ENCODE measurements at regions not wholly inside any gene's neighbourhood (a gene's known extent, or its start where the extent isn't known, plus 50 kb on each side); places are given as distances from the start of the nearest gene placed in this dataset.
"Not testable (repeated sequence)": the region's sequence is repeated elsewhere in the genome, so short reads cannot be mapped to it uniquely, and the experiment has no call there.

DNA sequence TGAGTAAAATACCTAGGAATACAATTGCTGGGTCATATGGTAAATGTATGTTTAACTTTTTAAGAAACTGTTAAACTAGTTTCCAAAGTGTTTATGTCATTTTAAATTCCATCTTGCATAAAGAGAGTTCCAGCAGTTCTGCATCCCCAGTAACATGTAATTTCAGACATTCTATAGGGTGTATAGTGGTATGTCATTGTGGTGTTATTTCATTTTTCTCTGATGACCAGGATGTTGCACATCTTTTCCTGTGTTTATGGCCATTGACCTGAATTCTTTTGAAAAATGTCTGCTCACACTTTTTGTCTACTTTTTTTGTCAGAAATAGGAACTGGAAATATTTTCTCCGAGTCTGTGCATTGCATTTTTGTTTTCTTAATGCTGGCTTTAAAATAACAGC is 128.9 kb downstream of the TMEM200A start:
- no peak for DNase-seq (ENCODE audit: low read depth, low spot score)

- DNase-seq (ENCODE audit: low read depth, low spot score): no peak
Measured at GRCh38 chr6:130500693-130501092, 134.9 kb downstream of the TMEM200A start.

DNA sequence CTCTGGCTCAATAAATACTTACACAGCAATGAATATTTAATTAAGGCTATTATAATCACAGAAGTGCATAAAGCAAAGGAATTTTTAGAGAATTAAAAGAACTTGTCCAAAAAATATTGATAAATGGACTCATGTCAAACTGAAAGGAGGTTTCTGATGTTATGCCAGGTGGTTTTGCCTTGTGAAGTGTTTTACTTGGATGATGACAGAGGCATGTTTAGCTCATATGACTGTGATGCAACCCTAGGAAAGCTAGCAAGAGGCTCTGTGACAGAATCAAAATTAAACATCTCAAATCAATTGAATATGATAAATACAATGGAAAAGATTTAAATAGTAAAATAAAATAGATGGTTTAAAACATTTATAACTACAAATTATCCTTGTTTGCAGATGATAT is 137.3 kb downstream of the TMEM200A start:
- no peak for DNase-seq (ENCODE audit: low read depth, low spot score)

GRCh38 chr6:130505808-130506598 is 140.2 kb downstream of the TMEM200A start:
- no peak for DNase-seq (ENCODE audit: low read depth, low spot score)

DNA sequence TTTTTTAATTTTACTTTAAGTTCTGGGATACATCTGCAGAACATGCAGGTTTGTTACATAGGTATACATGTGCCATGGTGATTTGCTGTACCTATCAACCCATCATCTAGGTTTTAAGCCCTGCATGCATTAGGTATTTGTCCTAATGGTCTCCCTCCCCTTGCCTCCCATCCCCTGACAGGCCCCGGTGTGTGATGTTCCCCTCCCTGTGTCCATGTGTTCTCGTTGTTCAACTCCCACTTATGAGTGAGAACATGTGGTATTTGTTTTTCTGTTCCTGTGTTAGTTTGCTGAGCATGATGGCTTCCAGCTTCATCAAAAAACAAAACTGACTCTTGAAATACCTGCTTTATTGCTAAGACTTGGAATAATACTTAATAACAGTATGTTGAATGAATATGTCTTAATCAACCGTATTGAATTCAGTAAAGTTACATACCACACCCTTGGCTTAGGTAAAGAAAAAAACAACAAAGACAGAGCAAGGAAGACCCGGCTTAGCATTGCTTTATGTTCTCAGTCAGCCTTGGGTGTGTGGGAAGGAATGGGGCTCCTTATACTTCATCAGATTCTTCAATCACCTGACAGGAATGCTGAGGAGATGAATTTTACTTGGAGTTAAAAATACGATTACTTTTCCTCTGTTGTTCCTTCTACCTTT is 141.3 kb downstream of the TMEM200A start:
- DNase-seq (ENCODE audit: low read depth, low spot score): not testable (repeated sequence)

- no peak for DNase-seq (ENCODE audit: low read depth, low spot score)
Measured at GRCh38 chr6:130507666-130508028, 141.8 kb downstream of the TMEM200A start.

GRCh38 chr6:130513770-130514169 is 148.0 kb downstream of the TMEM200A start:
- no peak for DNase-seq (ENCODE audit: low read depth, low spot score)

- no peak for DNase-seq (ENCODE audit: low read depth, low spot score)
Measured at GRCh38 chr6:130514712-130515111, 148.9 kb downstream of the TMEM200A start.

DNA sequence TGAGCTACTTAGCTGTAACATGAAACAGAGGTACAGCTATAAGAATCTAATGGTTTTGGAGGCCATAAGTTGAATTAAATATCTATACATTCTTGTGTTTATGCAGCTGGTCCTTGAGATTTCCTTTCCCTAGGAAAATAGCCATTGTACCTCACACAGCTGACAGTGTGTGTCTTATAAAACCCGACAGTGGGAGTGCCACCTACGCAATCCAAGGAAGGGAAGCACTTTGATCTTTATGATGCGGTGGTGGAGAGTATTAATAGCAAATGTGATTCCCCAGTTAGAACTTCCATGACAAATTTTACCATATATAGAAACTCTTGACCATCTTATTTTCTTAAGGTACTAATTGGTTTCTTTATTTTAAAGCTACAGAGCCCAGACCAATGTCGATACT is 149.5 kb downstream of the TMEM200A start:
- DNase-seq (ENCODE audit: low read depth, low spot score): no peak

- DNase-seq (ENCODE audit: low read depth, low spot score): no peak
Measured at GRCh38 chr6:130516604-130517003, 150.8 kb downstream of the TMEM200A start.

DNA sequence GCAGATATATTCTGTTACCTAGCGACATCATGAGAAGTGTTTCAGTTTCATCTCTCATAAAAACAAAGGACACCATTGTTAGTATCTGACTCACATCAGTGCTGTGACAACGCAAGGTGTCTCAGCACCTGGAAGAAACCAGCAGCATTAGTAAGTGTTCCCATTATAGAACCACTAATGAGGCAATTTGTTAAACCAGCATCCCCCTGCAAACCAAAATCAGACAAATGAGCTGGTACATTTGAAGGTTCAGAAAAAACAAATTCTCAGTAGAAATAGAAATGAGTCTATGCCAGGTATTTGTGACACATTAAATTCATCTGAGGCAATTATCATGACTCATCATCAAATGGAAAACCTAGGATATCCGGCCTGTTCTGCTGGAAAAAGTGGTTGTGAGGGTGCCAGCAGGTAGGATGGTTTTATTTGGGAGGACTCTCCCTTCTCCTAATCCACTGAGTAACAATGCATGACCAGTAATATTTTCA is 151.7 kb downstream of the TMEM200A start:
- DNase-seq (ENCODE audit: low read depth, low spot score): no peak

DNA sequence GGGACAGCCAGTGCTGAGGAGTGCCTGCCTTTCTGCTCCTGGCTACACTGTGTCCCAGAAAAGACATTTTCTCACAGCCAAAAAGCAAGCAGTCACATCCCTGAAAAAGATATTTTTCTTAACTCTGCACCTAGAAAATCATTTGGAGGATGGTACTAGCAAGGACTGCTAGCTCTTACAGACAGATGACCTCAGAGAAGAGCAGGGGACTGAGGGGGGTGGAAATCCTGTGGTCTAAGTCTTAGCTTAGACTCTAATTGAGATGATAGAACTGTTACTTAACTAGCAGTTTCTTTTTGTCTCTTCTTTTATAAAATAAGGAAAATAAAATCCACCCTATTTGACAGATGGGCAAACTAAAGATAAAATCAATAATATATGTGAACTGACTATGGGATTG is 152.8 kb downstream of the TMEM200A start:
- no peak for DNase-seq (ENCODE audit: low read depth, low spot score)

GRCh38 chr6:130520221-130520620 is 154.4 kb downstream of the TMEM200A start:
- DNase-seq (ENCODE audit: low read depth, low spot score): no peak

DNA sequence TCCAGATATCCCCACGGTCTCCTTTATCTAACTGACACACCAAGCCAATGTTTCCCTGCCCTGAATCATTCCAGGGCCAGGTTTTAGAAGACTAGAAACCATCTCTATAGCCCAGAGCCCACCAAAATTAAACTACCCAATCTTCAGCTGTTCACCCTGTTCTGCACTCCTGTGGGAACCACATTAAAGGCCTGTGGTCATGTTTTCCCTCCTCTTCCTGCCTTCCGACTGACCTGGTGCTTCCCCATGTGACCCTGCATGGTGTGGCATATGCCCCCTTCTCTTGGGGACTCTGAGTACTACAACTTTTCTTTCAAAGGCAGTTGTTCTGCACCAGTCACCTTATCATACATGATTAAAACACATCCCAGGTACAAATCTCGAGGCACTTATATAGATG is 155.0 kb downstream of the TMEM200A start:
- no peak for DNase-seq (ENCODE audit: low read depth, low spot score)

DNA sequence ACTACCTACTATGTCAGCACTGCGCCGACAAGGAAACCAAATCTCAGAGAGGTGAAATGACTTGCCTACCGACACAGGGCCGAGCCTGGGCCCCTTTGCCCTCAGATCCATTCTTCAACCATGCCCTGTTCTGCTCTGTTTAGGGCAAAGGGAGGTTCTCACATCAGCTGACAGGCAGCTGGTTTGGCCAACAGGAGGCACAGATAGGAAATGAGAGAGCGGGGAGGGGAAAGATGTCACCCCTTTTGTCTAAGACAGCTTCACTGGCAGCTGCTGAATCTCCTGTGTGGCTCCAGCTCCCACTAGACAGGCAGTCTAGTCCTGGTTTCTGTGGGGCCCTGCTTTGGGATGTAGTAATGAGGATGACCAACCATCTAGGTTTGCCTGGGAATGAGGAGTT is 158.7 kb downstream of the TMEM200A start:
- no peak for DNase-seq (ENCODE audit: low read depth, low spot score)

GRCh38 chr6:130525408-130525807 is 159.6 kb downstream of the TMEM200A start:
- no peak for DNase-seq (ENCODE audit: low read depth, low spot score)

DNA sequence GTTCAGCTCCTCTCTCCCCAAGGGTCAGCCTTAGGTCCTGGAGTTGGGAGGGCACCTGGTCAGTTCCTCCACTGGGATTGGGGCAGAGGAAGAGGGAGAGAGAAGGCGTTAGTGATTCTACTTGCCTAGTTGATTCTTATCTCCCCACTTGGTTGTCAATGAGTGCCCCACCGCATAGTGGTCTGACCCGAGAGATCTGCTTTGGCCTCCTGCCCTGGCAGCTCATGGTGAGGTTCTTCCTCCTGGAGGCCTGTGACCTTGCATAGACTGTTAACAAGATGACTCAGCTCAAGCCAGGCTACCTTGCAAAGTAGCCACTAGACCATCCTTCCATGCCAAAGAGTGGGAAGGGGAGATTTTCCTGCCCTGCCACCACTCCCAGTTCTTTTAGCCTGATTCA is 160.6 kb downstream of the TMEM200A start:
- DNase-seq (ENCODE audit: low read depth, low spot score): no peak

- no peak for DNase-seq (ENCODE audit: low read depth, low spot score)
Measured at GRCh38 chr6:130527173-130527572, 161.4 kb downstream of the TMEM200A start.

DNA sequence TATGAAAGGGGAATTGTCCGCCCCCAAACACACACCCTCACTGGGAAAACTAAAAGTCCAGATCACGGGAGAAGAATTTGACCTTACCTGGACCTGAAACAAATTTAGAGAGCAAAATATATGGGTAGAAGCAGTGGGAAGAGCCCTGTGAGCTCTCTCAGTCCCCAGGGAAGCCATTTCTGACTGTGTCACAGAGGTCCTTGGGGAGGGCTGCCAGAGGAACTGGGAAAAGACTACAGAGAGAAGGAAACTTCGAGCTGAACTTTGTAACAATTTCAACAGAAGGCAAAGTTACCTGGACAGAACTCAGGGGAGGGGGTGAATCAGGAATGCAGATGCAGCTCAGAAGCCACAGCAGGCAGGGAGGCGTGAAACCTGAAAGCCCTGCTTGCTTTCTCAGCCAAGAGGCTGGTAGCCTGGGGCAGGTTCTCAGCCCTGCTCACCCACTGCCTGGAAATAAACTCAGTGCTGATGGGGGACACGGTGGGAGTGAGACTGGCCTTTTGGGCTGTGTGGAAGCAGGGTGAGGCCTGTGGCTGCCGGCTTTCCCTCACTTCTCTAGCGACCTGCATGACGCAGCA is 163.8 kb downstream of the TMEM200A start:
- no peak for DNase-seq (ENCODE audit: low read depth, low spot score)

- no peak for DNase-seq (ENCODE audit: low read depth, low spot score)
Measured at GRCh38 chr6:130534627-130535026, 168.8 kb downstream of the TMEM200A start.

GRCh38 chr6:130535242-130535641 is 169.4 kb downstream of the TMEM200A start:
- no peak for DNase-seq (ENCODE audit: low read depth, low spot score)

- no peak for DNase-seq (ENCODE audit: low read depth, low spot score)
Measured at GRCh38 chr6:130537447-130537846, 171.6 kb downstream of the TMEM200A start.

- DNase-seq (ENCODE audit: low read depth, low spot score): no peak
Measured at GRCh38 chr6:130547723-130548122, 181.9 kb downstream of the TMEM200A start.
